Parathyroid adenoma (tissue), 2 donors: ENCODE measurements at regions not wholly inside any gene's neighbourhood (a gene's known extent, or its start where the extent isn't known, plus 50 kb on each side); places are given as distances from the start of the nearest gene placed in this dataset.
A peak's percentile ranks its signal among the peaks of the same experiment; 100 is the strongest.

Source experiments
- H2AFZ ChIP-seq: fragments of 300-600 bp; sonication (generic); one replicate; pipeline ENCODE4 v1.7.0; 2017; ENCODE audit warnings: antibody characterized with exemption, mild to moderate bottlenecking
- H3K27ac ChIP-seq: fragments of 300-600 bp; sonication (generic); one replicate; pipeline ENCODE4 v1.7.0; 2017
- H3K27me3 ChIP-seq: fragments of 300-600 bp; sonication (generic); one replicate; pipeline ENCODE4 v1.7.0; 2017; ENCODE audit warnings: low read length; ENCODE audit not compliant: control insufficient read depth, insufficient read depth
- H3K36me3 ChIP-seq: fragments of 300-600 bp; sonication (generic); one replicate; pipeline ENCODE4 v1.7.0; 2017; ENCODE audit warnings: low read length; ENCODE audit not compliant: control insufficient read depth, insufficient read depth
- H3K4me1 ChIP-seq: fragments of 300-600 bp; sonication (generic); one replicate; pipeline ENCODE4 v1.7.0; 2017; ENCODE audit warnings: control low read depth
- H3K4me2 ChIP-seq: fragments of 300-600 bp; sonication (generic); one replicate; pipeline ENCODE4 v1.7.0; 2017; ENCODE audit warnings: low read length
- H3K4me3 ChIP-seq: fragments of 300-600 bp; sonication (generic); one replicate; pipeline ENCODE4 v1.7.0; 2017; ENCODE audit warnings: low read depth, low read length
- H3K79me2 ChIP-seq: fragments of 300-600 bp; sonication (generic); one replicate; pipeline ENCODE4 v1.7.0; 2017; ENCODE audit warnings: control low read depth
- H3K9ac ChIP-seq: fragments of 300-600 bp; sonication (generic); one replicate; pipeline ENCODE4 v1.7.0; 2017; ENCODE audit warnings: mild to moderate bottlenecking
- H3K9me3 ChIP-seq: fragments of 300-600 bp; sonication (generic); one replicate; pipeline ENCODE4 v1.7.0; 2017; ENCODE audit warnings: low read length; ENCODE audit not compliant: control insufficient read depth
- TF ChIP-seq, protein P1 (sequence below): fragments of 300-600 bp; sonication (generic); IDR thresholded peaks from one replicate; pipeline ENCODE4 v1.7.0; 2017; ENCODE audit warnings: antibody characterized with exemption, mild to moderate bottlenecking
- donor health status: primary hyperparathyroidism.

DNA sequence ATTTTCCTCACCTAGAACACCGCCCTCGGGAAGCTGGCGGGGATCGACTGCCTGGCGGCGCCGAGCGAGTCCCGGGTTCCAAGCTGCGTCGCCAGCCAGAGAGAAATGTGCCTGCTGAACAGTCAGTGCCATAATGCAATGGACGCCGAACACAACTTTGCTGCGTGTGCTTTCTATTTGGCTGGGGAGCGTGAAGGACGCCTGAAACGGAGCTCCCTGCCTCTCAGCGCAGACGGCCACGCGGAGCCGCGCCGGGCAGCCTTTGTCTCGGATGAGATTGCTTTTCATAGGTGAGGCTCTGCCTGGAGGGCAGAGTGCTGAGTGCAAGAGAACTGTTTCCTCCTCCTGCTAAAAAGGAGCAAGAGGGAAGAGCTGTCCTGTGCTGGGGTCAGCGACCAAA lies 107.7 kb upstream of the BCOR start:
- Histone ChIP-seq H3K36me3 (no peaks in the 10 kb centered on the region), H3K9ac (no peak overlapping the region), H3K27ac (no peak overlapping the region), H3K79me2 (no peaks in the 10 kb centered on the region), H3K4me1 (no peaks in the 10 kb centered on the region), H2AFZ (peak overlapping the region; percentile 58), H3K9me3 (no peaks in the 10 kb centered on the region), H3K4me2 (peak overlapping the region; percentile 61), H3K27me3 (no peaks in the 10 kb centered on the region), H3K4me3 (no peak overlapping the region)
- TF ChIP-seq, protein P1, sequence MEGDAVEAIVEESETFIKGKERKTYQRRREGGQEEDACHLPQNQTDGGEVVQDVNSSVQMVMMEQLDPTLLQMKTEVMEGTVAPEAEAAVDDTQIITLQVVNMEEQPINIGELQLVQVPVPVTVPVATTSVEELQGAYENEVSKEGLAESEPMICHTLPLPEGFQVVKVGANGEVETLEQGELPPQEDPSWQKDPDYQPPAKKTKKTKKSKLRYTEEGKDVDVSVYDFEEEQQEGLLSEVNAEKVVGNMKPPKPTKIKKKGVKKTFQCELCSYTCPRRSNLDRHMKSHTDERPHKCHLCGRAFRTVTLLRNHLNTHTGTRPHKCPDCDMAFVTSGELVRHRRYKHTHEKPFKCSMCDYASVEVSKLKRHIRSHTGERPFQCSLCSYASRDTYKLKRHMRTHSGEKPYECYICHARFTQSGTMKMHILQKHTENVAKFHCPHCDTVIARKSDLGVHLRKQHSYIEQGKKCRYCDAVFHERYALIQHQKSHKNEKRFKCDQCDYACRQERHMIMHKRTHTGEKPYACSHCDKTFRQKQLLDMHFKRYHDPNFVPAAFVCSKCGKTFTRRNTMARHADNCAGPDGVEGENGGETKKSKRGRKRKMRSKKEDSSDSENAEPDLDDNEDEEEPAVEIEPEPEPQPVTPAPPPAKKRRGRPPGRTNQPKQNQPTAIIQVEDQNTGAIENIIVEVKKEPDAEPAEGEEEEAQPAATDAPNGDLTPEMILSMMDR: no peak

DNA sequence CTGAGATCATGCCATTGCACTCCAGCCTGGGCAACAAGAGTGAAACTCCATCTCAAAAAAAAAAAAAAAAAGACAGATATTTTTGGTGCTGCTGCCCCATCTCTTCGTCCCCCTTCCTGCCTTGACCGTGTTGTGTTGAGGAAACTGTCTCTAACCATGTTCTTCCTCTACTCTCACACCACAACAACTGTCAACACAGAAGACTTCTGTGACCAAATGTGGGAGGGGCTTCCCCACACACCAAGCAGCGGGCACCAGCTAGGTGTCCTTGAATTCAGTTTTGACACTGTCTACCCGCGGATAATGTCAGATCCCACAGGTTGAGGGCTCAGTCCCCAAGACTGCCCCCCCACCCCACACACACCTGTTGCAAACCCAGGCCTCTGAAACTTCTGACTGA lies 104.7 kb upstream of the BCOR start:
- no peaks in the 10 kb centered on the region for H3K27me3 ChIP-seq
- H3K4me1 ChIP-seq: no peaks in the 10 kb centered on the region
- no peak overlapping the region for H3K4me3 ChIP-seq
- TF ChIP-seq, protein P1: no peak
- no peaks in the 10 kb centered on the region for H3K79me2 ChIP-seq
- H3K27ac ChIP-seq: no peak overlapping the region
- no peak overlapping the region for H2AFZ ChIP-seq
- no peak overlapping the region for H3K9ac ChIP-seq
- no peaks in the 10 kb centered on the region for H3K36me3 ChIP-seq
- no peaks in the 10 kb centered on the region for H3K9me3 ChIP-seq
- H3K4me2 ChIP-seq: no peak overlapping the region

DNA sequence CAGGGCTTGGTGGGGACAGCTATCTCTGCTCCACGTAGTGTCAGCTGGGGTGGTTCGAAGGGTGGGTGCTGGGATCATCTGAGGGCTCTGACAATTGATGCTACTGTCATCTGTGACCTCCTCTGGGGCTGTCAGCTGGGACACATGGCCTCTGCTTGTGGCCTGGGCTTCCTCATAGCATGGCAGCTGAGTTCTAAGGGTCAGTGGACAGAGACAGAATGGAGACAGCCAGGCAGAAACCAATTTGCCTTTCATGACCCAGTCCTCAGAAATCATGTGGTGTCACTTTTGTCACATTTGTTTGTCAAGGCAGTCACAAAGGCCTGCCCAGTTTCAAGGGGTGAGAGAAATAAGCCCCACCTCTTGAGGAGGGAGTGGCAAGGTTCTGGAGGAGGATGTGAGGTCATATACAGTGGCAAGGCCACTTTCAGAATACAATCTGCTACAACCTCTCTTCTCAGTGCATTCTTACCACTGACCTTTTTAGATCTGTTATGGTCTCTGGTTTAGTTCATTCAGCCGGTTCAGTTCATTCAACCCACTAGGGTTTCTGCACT lies 103.6 kb upstream of the BCOR start:
- no peak overlapping the region for H2AFZ ChIP-seq
- H3K27me3 ChIP-seq: no peaks in the 10 kb centered on the region
- H3K79me2 ChIP-seq: no peaks in the 10 kb centered on the region
- H3K4me3 ChIP-seq: no peak overlapping the region
- H3K4me2 ChIP-seq: no peak overlapping the region
- H3K9me3 ChIP-seq: no peaks in the 10 kb centered on the region
- H3K36me3 ChIP-seq: no peaks in the 10 kb centered on the region
- H3K9ac ChIP-seq: no peak overlapping the region
- H3K27ac ChIP-seq: no peak overlapping the region
- TF ChIP-seq, protein P1: no peak
- H3K4me1 ChIP-seq: no peaks in the 10 kb centered on the region

DNA sequence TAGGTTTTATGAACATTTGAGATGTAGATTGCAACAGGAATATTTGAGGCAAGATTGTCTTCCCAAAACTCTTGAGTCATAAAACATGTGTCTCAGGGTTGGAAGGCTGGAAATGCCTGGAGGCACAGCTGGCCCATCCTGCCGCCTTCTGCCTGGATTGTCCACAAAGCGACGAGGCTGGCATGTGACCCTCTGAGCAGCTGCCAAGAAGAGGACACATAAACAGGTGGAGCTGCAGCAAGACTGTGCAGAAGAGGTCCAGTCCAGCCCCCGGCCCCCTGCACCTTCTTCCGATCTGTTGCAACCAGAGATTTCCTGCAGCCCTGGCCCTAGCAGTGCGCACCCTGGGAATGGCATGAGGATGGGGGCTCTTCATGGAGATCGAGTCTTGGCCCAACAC lies 101.9 kb upstream of the BCOR start:
- H3K4me3 ChIP-seq: no peak overlapping the region
- H3K9me3 ChIP-seq: no peaks in the 10 kb centered on the region
- TF ChIP-seq, protein P1: no peak
- no peaks in the 10 kb centered on the region for H3K27me3 ChIP-seq
- no peaks in the 10 kb centered on the region for H3K4me1 ChIP-seq
- H3K9ac ChIP-seq: no peak overlapping the region
- no peaks in the 10 kb centered on the region for H3K79me2 ChIP-seq
- no peak overlapping the region for H3K4me2 ChIP-seq
- H2AFZ ChIP-seq: no peak overlapping the region
- no peak overlapping the region for H3K27ac ChIP-seq
- H3K36me3 ChIP-seq: no peaks in the 10 kb centered on the region

DNA sequence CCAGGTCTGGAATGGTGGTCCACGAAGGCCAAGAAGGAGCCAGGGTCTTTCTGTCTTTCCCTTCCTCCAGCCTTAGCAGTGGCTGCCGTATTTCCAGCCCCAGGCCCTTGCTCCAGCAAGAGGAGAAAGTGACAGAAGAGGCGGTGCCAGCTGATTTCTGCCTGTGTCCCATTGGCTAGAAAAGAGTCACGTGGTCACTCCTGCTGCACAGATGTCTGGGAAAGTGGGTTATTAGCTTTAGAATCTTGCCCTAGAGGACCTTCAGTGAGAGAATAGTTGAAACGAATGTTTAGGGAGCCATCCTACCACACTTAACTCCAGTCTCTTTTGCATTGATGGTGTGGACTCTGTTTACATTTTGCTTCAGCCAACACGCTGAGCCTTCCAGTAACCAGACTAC lies 99.3 kb upstream of the BCOR start:
- H3K4me2 ChIP-seq: no peak overlapping the region
- H3K9ac ChIP-seq: no peak overlapping the region
- H3K9me3 ChIP-seq: no peaks in the 10 kb centered on the region
- no peaks in the 10 kb centered on the region for H3K27me3 ChIP-seq
- no peak overlapping the region for H3K27ac ChIP-seq
- H3K4me1 ChIP-seq: no peaks in the 10 kb centered on the region
- no peaks in the 10 kb centered on the region for H3K36me3 ChIP-seq
- no peak overlapping the region for H2AFZ ChIP-seq
- TF ChIP-seq, protein P1: no peak
- no peak overlapping the region for H3K4me3 ChIP-seq
- H3K79me2 ChIP-seq: no peaks in the 10 kb centered on the region
